HCT116 (cell line): ENCODE measurements at regions not wholly inside any gene's neighbourhood (a gene's known extent, or its start where the extent isn't known, plus 50 kb on each side); places are given as distances from the start of the nearest gene placed in this dataset.

Source experiments
- ATAC-seq: fragments of 200-7000 bp; cut with Tn5 transposase; 2 replicates; pipeline ENCODE4 v1.9.1; 2020; ENCODE audit warnings: mild to moderate bottlenecking, moderate library complexity
- BruUV-seq: library from RNA; stranded (reverse); fragments of 400-500 nt; replicated peaks from 2 replicates; lab custom pipeline; 2021; lab: Mats Ljungman, UMichigan
- CTCF ChIA-PET: fragments of 300-600 bp; sonication (Branson Sonifier 250); formaldehyde crosslinking; loops from one replicate; lab custom pipeline; 2021; ENCODE audit warnings: antibody characterized with exemption; lab: Charles Lee
- POLR2A ChIA-PET: fragments of 300-600, 350-600 bp; sonication (Branson Sonifier 250); formaldehyde crosslinking; loops from one replicate; lab custom pipeline; 2021; ENCODE audit warnings: antibody characterized with exemption; lab: Charles Lee
- RAD21 ChIA-PET, 2 experiments: fragments of 300-600 bp; sonication (Branson Sonifier 250); formaldehyde crosslinking; loops; one replicate each; lab custom pipeline; 2023; ENCODE audit warnings: low total read pairs in 2 of 2; ENCODE audit not compliant: uncharacterized antibody in 2 of 2, unreplicated experiment in 2 of 2, low non-redundant PET in 1 of 2; lab: Charles Lee
- DNase-seq: peaks from one replicate; pipeline ENCODE4 v3.0.0-alpha.2; 2010; ENCODE audit warnings: low read depth, low spot score
- H2AFZ ChIP-seq: fragments of 200-600 bp; shearing (Covaris generic), sonication (generic); 2 replicates; pipeline ENCODE4 v1.6.1; 2017; ENCODE audit warnings: low read depth, mixed run types, mixed read lengths, antibody characterized with exemption, low read length; ENCODE audit not compliant: poor library complexity, severe bottlenecking
- H3K27ac ChIP-seq: 2 replicates; pipeline ENCODE4 v1.5.1; 2012; ENCODE audit warnings: low read depth, low read length
- H3K27me3 ChIP-seq: fragments of 200-600 bp; sonication (generic); 2 replicates; pipeline ENCODE4 v1.6.1; 2016; ENCODE audit warnings: mixed run types, low read length, mixed read lengths; ENCODE audit not compliant: insufficient read depth
- H3K36me3 ChIP-seq, 2 experiments: fragments of 200-500 bp in 1 of 2; fragments of 200-600 bp in 1 of 2; sonication (Bioruptor generic) in 1 of 2; sonication (generic) in 1 of 2; 2 replicates each; pipeline versions ENCODE4 v1.5.1 to v1.6.1; 2014 to 2016; ENCODE audit warnings: low read length in 2 of 2, inconsistent platforms in 1 of 2, mixed read lengths in 1 of 2, mixed run types in 1 of 2; ENCODE audit not compliant: insufficient read depth in 2 of 2, control insufficient read depth in 1 of 2
- H3K4me1 ChIP-seq, 2 experiments: fragments of 200-600 bp in 1 of 2; sonication (generic) in 1 of 2; 2 replicates each; pipeline versions ENCODE4 v1.5.1 to v1.6.1; 2012 to 2017; ENCODE audit warnings: low read length in 2 of 2, inconsistent platforms in 1 of 2, mild to moderate bottlenecking in 1 of 2, mixed read lengths in 1 of 2, mixed run types in 1 of 2, moderate library complexity in 1 of 2; ENCODE audit not compliant: insufficient read depth in 2 of 2, control insufficient read depth in 1 of 2
- H3K4me2 ChIP-seq: fragments of 200-600 bp; sonication (generic); 2 replicates; pipeline ENCODE4 v1.6.1; 2017; ENCODE audit warnings: mixed run types, low read length, mixed read lengths
- H3K4me3 ChIP-seq, 2 experiments: fragments of 200-600 bp in 1 of 2; sonication (generic) in 1 of 2; replicated peaks in 1 of 2; 2 replicates each; pipeline ENCODE4 v1.5.1; 2011 to 2016; ENCODE audit warnings: low read length in 2 of 2, control low read depth in 1 of 2, low read depth in 1 of 2, mild to moderate bottlenecking in 1 of 2, mixed read lengths in 1 of 2, mixed run types in 1 of 2
- H3K79me2 ChIP-seq: fragments of 200-600 bp; sonication (generic); 2 replicates; pipeline ENCODE4 v1.6.1; 2017; ENCODE audit warnings: mild to moderate bottlenecking, mixed run types, low read length, moderate library complexity, mixed read lengths; ENCODE audit not compliant: insufficient read depth
- H3K9ac ChIP-seq: fragments of 200-600 bp; sonication (generic); 2 replicates; pipeline ENCODE4 v1.6.1; 2016; ENCODE audit warnings: low read length, mixed read lengths
- H3K9me2 ChIP-seq: fragments of 200-600 bp; sonication (generic), shearing (Covaris generic); 2 replicates; pipeline ENCODE4 v1.6.1; 2017; ENCODE audit warnings: mixed run types, mild to moderate bottlenecking, moderate library complexity; ENCODE audit not compliant: insufficient read depth
- H3K9me3 ChIP-seq, 2 experiments: fragments of 200-500 bp in 1 of 2; fragments of 200-600 bp in 1 of 2; sonication (Bioruptor generic) in 1 of 2; sonication (generic) in 1 of 2; 2 replicates each; pipeline ENCODE4 v1.6.1; 2014 to 2017; ENCODE audit warnings: low read length in 2 of 2, mixed read lengths in 2 of 2, inconsistent platforms in 1 of 2, low read depth in 1 of 2, mild to moderate bottlenecking in 1 of 2, mixed run types in 1 of 2, moderate library complexity in 1 of 2; ENCODE audit not compliant: control insufficient read depth in 1 of 2, insufficient read depth in 1 of 2
- H4K20me1 ChIP-seq: fragments of 200-600 bp; sonication (generic), shearing (Covaris generic); 2 replicates; pipeline ENCODE4 v1.6.1; 2017; ENCODE audit warnings: mixed run types, mild to moderate bottlenecking, moderate library complexity; ENCODE audit not compliant: insufficient read depth
- CBX3 ChIP-seq: IDR thresholded peaks from 2 replicates; pipeline ENCODE4 v1.6.1; 2012; ENCODE audit warnings: low read depth
- CEBPB ChIP-seq: IDR thresholded peaks from 2 replicates; pipeline ENCODE4 v1.6.1; 2012; ENCODE audit warnings: low read depth
- CTCF ChIP-seq, 3 experiments: fragments of 200-600 bp in 1 of 3; sonication (generic) in 1 of 3; IDR thresholded peaks in 2 of 3; conservative IDR thresholded peaks in 1 of 3; 2 replicates each; pipeline ENCODE4 v1.5.1; 2012 to 2017; ENCODE audit warnings: low read depth in 2 of 3, low read length in 2 of 3, antibody characterized with exemption in 1 of 3, borderline replicate concordance in 1 of 3, control low read depth in 1 of 3, mild to moderate bottlenecking in 1 of 3, mixed read lengths in 1 of 3, mixed run types in 1 of 3, moderate library complexity in 1 of 3; ENCODE audit not compliant: insufficient read depth in 1 of 3
- EGR1 ChIP-seq: IDR thresholded peaks from 2 replicates; pipeline ENCODE4 v1.6.1; 2012; ENCODE audit warnings: low read depth
- JUND ChIP-seq: IDR thresholded peaks from 2 replicates; pipeline ENCODE4 v1.6.1; 2012
- MAX ChIP-seq: IDR thresholded peaks from 2 replicates; pipeline ENCODE4 v1.6.1; 2012
- POLR2A ChIP-seq: IDR thresholded peaks from 2 replicates; pipeline ENCODE4 v1.7.0; 2011; ENCODE audit warnings: borderline replicate concordance; ENCODE audit not compliant: insufficient read depth, insufficient read length; ENCODE audit errors: extremely low read depth
- RAD21 ChIP-seq: IDR thresholded peaks from 2 replicates; pipeline ENCODE4 v1.6.1; 2012; ENCODE audit warnings: low read depth, mild to moderate bottlenecking
- REST ChIP-seq: IDR thresholded peaks from 2 replicates; pipeline ENCODE4 v1.6.1; 2012; ENCODE audit warnings: low read depth
- SIN3A ChIP-seq: IDR thresholded peaks from 2 replicates; pipeline ENCODE4 v1.6.1; 2012; ENCODE audit warnings: low read depth
- SP1 ChIP-seq: IDR thresholded peaks from 2 replicates; pipeline ENCODE4 v1.6.1; 2012; ENCODE audit warnings: low read depth
- TCF7L2 ChIP-seq: IDR thresholded peaks from 2 replicates; pipeline ENCODE4 v1.7.0; 2011; ENCODE audit warnings: borderline replicate concordance, inconsistent platforms; ENCODE audit not compliant: insufficient read depth, insufficient read length; ENCODE audit errors: extremely low read depth
- intact Hi-C: fragments of 100-400 bp; cut with micrococcal nuclease; formaldehyde crosslinking; loops from 2 replicates; pipeline ENCODE4 v1.10.0; 2022

- intact Hi-C loops: no loop called here
- Histone ChIP-seq H3K9me3 (no peaks in the 10 kb centered on the region), H3K9me2 (no peaks in the 10 kb centered on the region), H3K4me2 (no peak overlapping the region), H3K36me3 (no peaks in the 10 kb centered on the region), H3K4me1 (peaks cover 0 to 16% of the 10 kb centered on the region in 2 experiments; a peak in 2 of 4 replicates), H3K4me3 (no peak overlapping the region), H2AFZ (no peak overlapping the region), H3K27me3 (no peaks in the 10 kb centered on the region), H3K9ac (no peak overlapping the region)
- ATAC-seq: no peak
- RAD21 ChIA-PET: no interaction called here
- CTCF ChIA-PET: no interaction called here
- no peak for DNase-seq
- POLR2A ChIA-PET: no interaction called here
- no peak for TF ChIP-seq RAD21
- no peak for TF ChIP-seq TCF7L2
- TF ChIP-seq EGR1: no peak
- TF ChIP-seq CEBPB: no peak
- TF ChIP-seq SP1: no peak
- no peak for TF ChIP-seq REST
- no peak for TF ChIP-seq CTCF (IDR thresholded peaks at IDR 0.05 in 2 of 3, conservative IDR thresholded peaks at IDR 0.05 in 1 of 3; ENCODE audit: borderline replicate concordance in 1 of 3, insufficient read depth in 1 of 3, low read depth in 2 of 3, low read length in 2 of 3)
- TF ChIP-seq JUND: no peak
- no peak for TF ChIP-seq POLR2A
- no peak for TF ChIP-seq MAX
- no peak for TF ChIP-seq SIN3A
- no peak for TF ChIP-seq CBX3
- TF ChIP-seq, all 23 proteins: peak for 0
- Histone ChIP-seq H3K27ac (no peak overlapping the region), H3K79me2 (no peaks in the 10 kb centered on the region), H4K20me1 (no peaks in the 10 kb centered on the region)
- BruUV-seq: no TSS peak
Measured at GRCh38 chr1:199746666-199747384, 280.7 kb upstream of the NR5A2 start.
